CD14-positive monocyte (primary cell): ENCODE measurements at regions not wholly inside any gene's neighbourhood (a gene's known extent, or its start where the extent isn't known, plus 50 kb on each side); places are given as distances from the start of the nearest gene placed in this dataset.

ENCODE experiments used
- DNase-seq, 3 donors: peaks; one replicate each; pipeline ENCODE4 v3.0.0-alpha.2; 2011 to 2022
- H2AFZ ChIP-seq: 2 replicates; pipeline ENCODE4 v1.6.0; 2012; ENCODE audit warnings: mild to moderate bottlenecking, low read depth, low read length, inconsistent platforms; ENCODE audit not compliant: insufficient read depth, poor library complexity, severe bottlenecking
- H3K27ac ChIP-seq, 2 donors: 1 replicate in 1 of 2; 2 replicates in 1 of 2; pipeline ENCODE4 v1.5.1; 2012 to 2013; ENCODE audit warnings: low read length in 2 of 2, control low read depth in 1 of 2, inconsistent platforms in 1 of 2, low read depth in 1 of 2, mild to moderate bottlenecking in 1 of 2
- H3K27me3 ChIP-seq, 2 donors: one replicate each; pipeline versions ENCODE4 v1.6.0 to v1.6.1; 2011 to 2013; ENCODE audit warnings: low read length in 2 of 2; ENCODE audit not compliant: control insufficient read depth in 2 of 2, insufficient read depth in 2 of 2
- H3K36me3 ChIP-seq, 2 donors: replicated peaks in 1 of 2; 1 replicate in 1 of 2; 2 replicates in 1 of 2; pipeline versions ENCODE4 v1.5.1 to v1.6.1; 2012 to 2013; ENCODE audit warnings: low read length in 2 of 2, control low read depth in 1 of 2, inconsistent platforms in 1 of 2, mild to moderate bottlenecking in 1 of 2; ENCODE audit not compliant: insufficient read depth in 2 of 2, control insufficient read depth in 1 of 2
- H3K4me1 ChIP-seq, 2 donors: 1 replicate in 1 of 2; 2 replicates in 1 of 2; pipeline versions ENCODE4 v1.5.1 to v1.6.1; 2012 to 2013; ENCODE audit warnings: low read length in 2 of 2, control low read depth in 1 of 2, inconsistent platforms in 1 of 2, mild to moderate bottlenecking in 1 of 2, moderate library complexity in 1 of 2; ENCODE audit not compliant: insufficient read depth in 2 of 2, control insufficient read depth in 1 of 2
- H3K4me2 ChIP-seq: replicated peaks from 2 replicates; pipeline ENCODE3; 2012; ENCODE audit warnings: low read length, moderate library complexity, mild to moderate bottlenecking; ENCODE audit not compliant: poor library complexity, severe bottlenecking; ENCODE audit errors: extremely low read depth
- H3K4me3 ChIP-seq, 3 experiments: fragments of 200-600 bp in 1 of 3; sonication (generic) in 1 of 3; replicated peaks in 1 of 3; 1 replicate in 2 of 3; 2 replicates in 1 of 3; pipeline ENCODE4 v1.5.1; 2011 to 2013; ENCODE audit warnings: low read length in 3 of 3, mild to moderate bottlenecking in 3 of 3, control low read depth in 2 of 3, low read depth in 2 of 3, inconsistent platforms in 1 of 3, moderate library complexity in 1 of 3
- H3K79me2 ChIP-seq: 2 replicates; pipeline ENCODE4 v1.6.0; 2012; ENCODE audit warnings: mild to moderate bottlenecking, control low read depth, inconsistent platforms, low read length, moderate library complexity; ENCODE audit not compliant: insufficient read depth
- H3K9ac ChIP-seq: 2 replicates; pipeline ENCODE4 v1.6.0; 2017; ENCODE audit warnings: low read length, mild to moderate bottlenecking; ENCODE audit not compliant: insufficient read depth, poor library complexity, severe bottlenecking
- H3K9me3 ChIP-seq, 2 donors: replicated peaks in 1 of 2; 1 replicate in 1 of 2; 2 replicates in 1 of 2; pipeline versions ENCODE4 v1.5.1 to v1.6.1; 2012 to 2013; ENCODE audit warnings: low read length in 2 of 2, control low read depth in 1 of 2; ENCODE audit not compliant: control insufficient read depth in 1 of 2, insufficient read depth in 1 of 2
- H4K20me1 ChIP-seq: 2 replicates; pipeline ENCODE4 v1.6.0; 2012; ENCODE audit warnings: mild to moderate bottlenecking, low read length, control low read depth, moderate library complexity; ENCODE audit not compliant: insufficient read depth
- H3K27ac Mint-ChIP-seq, 7 donors: one replicate each; pipeline ENCODE4 v1.8.0; 2020; ENCODE audit warnings: mild to moderate bottlenecking in 7 of 7, mixed read lengths in 7 of 7, moderate library complexity in 6 of 7, inconsistent platforms in 2 of 7
- H3K27me3 Mint-ChIP-seq, 3 donors: one replicate each; pipeline ENCODE4 v1.8.0; 2021 to 2022; ENCODE audit warnings: low read depth in 3 of 3, mild to moderate bottlenecking in 3 of 3, mixed read lengths in 3 of 3, moderate library complexity in 3 of 3, inconsistent platforms in 1 of 3
- H3K36me3 Mint-ChIP-seq, 2 donors: one replicate each; pipeline ENCODE4 v1.8.0; 2020; ENCODE audit warnings: mixed read lengths in 2 of 2, inconsistent platforms in 1 of 2, mild to moderate bottlenecking in 1 of 2
- H3K4me1 Mint-ChIP-seq: one replicate; pipeline ENCODE4 v1.8.0; 2020; ENCODE audit warnings: mild to moderate bottlenecking, mixed read lengths
- H3K4me3 Mint-ChIP-seq, 2 donors: one replicate each; pipeline ENCODE4 v1.8.0; 2020; ENCODE audit warnings: mild to moderate bottlenecking in 2 of 2, mixed read lengths in 2 of 2, moderate library complexity in 1 of 2
- H3K9me3 Mint-ChIP-seq, 7 donors: one replicate each; pipeline ENCODE4 v1.8.0; 2020 to 2022; ENCODE audit warnings: mixed read lengths in 7 of 7, mild to moderate bottlenecking in 6 of 7, moderate library complexity in 6 of 7, inconsistent platforms in 2 of 7
- WGBS: methylation state at CpG from one replicate; pipeline ENCODE4 v1.1.5; 2013; ENCODE audit warnings: missing lambda C conversion rate; ENCODE audit not compliant: insufficient coverage; 5-methylcytosine and 5-hydroxymethylcytosine counted together
- intact Hi-C, 2 donors: fragments of 100-400 bp; cut with micrococcal nuclease; formaldehyde crosslinking; loops; one replicate each; pipeline versions ENCODE4 v1.15.0 to v1.15.1; 2023
- TF ChIP-seq, protein P1 (sequence below): fragments of 200-600 bp; IDR thresholded peaks from one replicate; pipeline ENCODE4 v1.8.0; 2022; ENCODE audit warnings: antibody characterized with exemption, mild to moderate bottlenecking

DNA sequence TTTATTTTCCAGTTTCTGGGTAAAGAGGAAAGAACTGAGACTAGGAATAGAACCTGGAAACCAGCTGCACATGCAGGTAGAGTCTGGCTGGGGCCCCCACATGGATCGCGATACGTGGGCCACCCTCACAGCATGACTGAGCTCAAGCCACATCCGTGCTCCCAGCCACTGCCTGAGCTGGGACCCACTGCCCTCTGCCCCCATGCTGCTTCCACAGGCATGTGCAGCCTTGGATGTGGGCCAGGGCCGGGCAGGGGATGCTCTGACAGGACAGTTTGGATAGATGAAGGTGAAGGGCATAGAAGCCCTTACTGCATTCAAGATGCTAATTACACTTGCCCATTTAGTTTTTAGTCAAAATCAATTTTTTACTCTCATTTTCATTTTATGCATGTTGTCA lies 321.2 kb downstream of the DCDC2C start:
- Mint-ChIP-seq H3K27ac (no peak overlapping the region), H3K4me1 (no peaks in the 10 kb centered on the region), H3K9me3 (peaks cover 4 to 24% (median 10%) of the 10 kb centered on the region in 7 donors), H3K36me3 (no peaks in the 10 kb centered on the region), H3K4me3 (no peak overlapping the region), H3K27me3 (peaks cover 0 to 2% (median 0%) of the 10 kb centered on the region in 3 donors)
- TF ChIP-seq, protein P1, sequence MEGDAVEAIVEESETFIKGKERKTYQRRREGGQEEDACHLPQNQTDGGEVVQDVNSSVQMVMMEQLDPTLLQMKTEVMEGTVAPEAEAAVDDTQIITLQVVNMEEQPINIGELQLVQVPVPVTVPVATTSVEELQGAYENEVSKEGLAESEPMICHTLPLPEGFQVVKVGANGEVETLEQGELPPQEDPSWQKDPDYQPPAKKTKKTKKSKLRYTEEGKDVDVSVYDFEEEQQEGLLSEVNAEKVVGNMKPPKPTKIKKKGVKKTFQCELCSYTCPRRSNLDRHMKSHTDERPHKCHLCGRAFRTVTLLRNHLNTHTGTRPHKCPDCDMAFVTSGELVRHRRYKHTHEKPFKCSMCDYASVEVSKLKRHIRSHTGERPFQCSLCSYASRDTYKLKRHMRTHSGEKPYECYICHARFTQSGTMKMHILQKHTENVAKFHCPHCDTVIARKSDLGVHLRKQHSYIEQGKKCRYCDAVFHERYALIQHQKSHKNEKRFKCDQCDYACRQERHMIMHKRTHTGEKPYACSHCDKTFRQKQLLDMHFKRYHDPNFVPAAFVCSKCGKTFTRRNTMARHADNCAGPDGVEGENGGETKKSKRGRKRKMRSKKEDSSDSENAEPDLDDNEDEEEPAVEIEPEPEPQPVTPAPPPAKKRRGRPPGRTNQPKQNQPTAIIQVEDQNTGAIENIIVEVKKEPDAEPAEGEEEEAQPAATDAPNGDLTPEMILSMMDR = no peak
- WGBS = 92% methylated on average over 4 of the region's 5 CpGs
- no peaks in the 10 kb centered on the region for H3K27me3 ChIP-seq
- H3K4me2 ChIP-seq = no peak overlapping the region
- no peak for DNase-seq
- intact Hi-C loops = no loop called here
- no peaks in the 10 kb centered on the region for H3K4me1 ChIP-seq
- no peak overlapping the region for H3K4me3 ChIP-seq
- H3K36me3 ChIP-seq = no peaks in the 10 kb centered on the region
- H3K9ac ChIP-seq = no peak overlapping the region
- peaks cover 15 to 16% of the 10 kb centered on the region in 2 donors for H3K9me3 ChIP-seq
- H3K27ac ChIP-seq = no peak overlapping the region
- no peaks in the 10 kb centered on the region for H3K79me2 ChIP-seq
- H4K20me1 ChIP-seq = no peaks in the 10 kb centered on the region
- H2AFZ ChIP-seq = no peak overlapping the region

DNA sequence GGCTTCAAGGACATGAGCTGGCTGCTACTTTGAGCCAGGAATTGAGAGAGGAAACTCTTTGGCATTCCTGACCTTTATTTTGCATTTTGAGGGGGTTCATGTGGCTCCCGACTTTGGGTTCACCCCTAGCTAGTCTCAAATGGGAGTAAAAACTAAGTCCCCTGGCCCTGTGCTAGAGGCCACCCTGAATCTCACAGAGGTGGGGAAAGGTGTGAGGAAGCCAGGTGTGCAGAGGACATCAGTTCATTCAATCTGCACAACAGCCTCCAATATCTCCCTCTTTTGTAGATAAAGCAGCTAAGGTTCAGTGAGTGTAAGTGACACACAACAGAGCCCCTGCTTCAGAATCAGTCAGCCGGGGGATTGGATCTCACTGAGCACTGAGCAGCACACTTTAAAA lies 325.7 kb downstream of the DCDC2C start:
- Mint-ChIP-seq H3K4me1 (no peaks in the 10 kb centered on the region), H3K9me3 (peaks cover 0 to 5% (median 3%) of the 10 kb centered on the region in 7 donors), H3K27me3 (peaks cover 0 to 3% (median 0%) of the 10 kb centered on the region in 3 donors), H3K27ac (no peak overlapping the region), H3K4me3 (no peak overlapping the region), H3K36me3 (no peaks in the 10 kb centered on the region)
- Histone ChIP-seq H3K36me3 (no peaks in the 10 kb centered on the region), H3K4me3 (no peak overlapping the region), H3K27ac (no peak overlapping the region), H3K9me3 (peaks cover under 1 to 12% of the 10 kb centered on the region in 2 donors), H3K4me2 (no peak overlapping the region), H3K27me3 (no peaks in the 10 kb centered on the region), H3K9ac (no peak overlapping the region), H3K79me2 (no peaks in the 10 kb centered on the region), H4K20me1 (no peaks in the 10 kb centered on the region), H3K4me1 (no peaks in the 10 kb centered on the region), H2AFZ (no peak overlapping the region)
- no peak for DNase-seq
- WGBS = 80% methylated on average over 1 of the region's 2 CpGs
- TF ChIP-seq, protein P1 = no peak
- intact Hi-C loops = no loop called here
